ENCODE measurements at regions not wholly inside any gene's neighbourhood (a gene's known extent, or its start where the extent isn't known, plus 50 kb on each side); places are given as distances from the start of the nearest gene placed in this dataset.

GRCh38 chr5:101160002-101160401 is 256.9 kb upstream of the ST8SIA4 start:
- CTCF ChIA-PET = no interaction called here
- TF ChIP-seq CTCF (IDR thresholded peaks at IDR 0.05; ENCODE audit: control extremely low read depth, extremely low read depth, low read depth, missing control alignments) = no peak
- no peak for DNase-seq (ENCODE audit: extremely low spot score)
- POLR2A ChIA-PET = no interaction called here

- POLR2A ChIA-PET = no interaction called here
- no peak for DNase-seq (ENCODE audit: extremely low spot score)
- CTCF ChIA-PET = no interaction called here
- no peak for TF ChIP-seq CTCF (IDR thresholded peaks at IDR 0.05; ENCODE audit: control extremely low read depth, extremely low read depth, low read depth, missing control alignments)
These were observed 255.9 kb upstream of the ST8SIA4 start for GRCh38 chr5:101159006-101159405.

- DNase-seq (ENCODE audit: extremely low spot score) = no peak
- ChIA-PET CTCF (no interaction called here), POLR2A (no interaction called here)
- no peak for TF ChIP-seq CTCF (IDR thresholded peaks at IDR 0.05; ENCODE audit: control extremely low read depth, extremely low read depth, low read depth, missing control alignments)
These were observed 250.4 kb upstream of the ST8SIA4 start for GRCh38 chr5:101153526-101153925.

GRCh38 chr5:101143526-101143925 is 240.4 kb upstream of the ST8SIA4 start:
- POLR2A ChIA-PET = no interaction called here
- CTCF ChIA-PET = no interaction called here
- TF ChIP-seq CTCF (IDR thresholded peaks at IDR 0.05; ENCODE audit: control extremely low read depth, extremely low read depth, low read depth, missing control alignments) = no peak
- DNase-seq (ENCODE audit: extremely low spot score) = no peak

GRCh38 chr5:101142102-101142501 is 239.0 kb upstream of the ST8SIA4 start:
- ChIA-PET POLR2A (no interaction called here), CTCF (interaction anchor here (1.2 to 1.4 kb wide), 2 partner anchors 9 kb away, joined by 3 to 5 read pairs; no protein-coding TSS in a partner anchor)
- TF ChIP-seq CTCF (IDR thresholded peaks at IDR 0.05; ENCODE audit: control extremely low read depth, extremely low read depth, low read depth, missing control alignments) = no peak
- no peak for DNase-seq (ENCODE audit: extremely low spot score)

GRCh38 chr5:101136454-101136853 is 233.4 kb upstream of the ST8SIA4 start:
- CTCF ChIA-PET = no interaction called here
- TF ChIP-seq CTCF (IDR thresholded peaks at IDR 0.05; ENCODE audit: control extremely low read depth, extremely low read depth, low read depth, missing control alignments) = no peak
- POLR2A ChIA-PET = no interaction called here
- DNase-seq (ENCODE audit: extremely low spot score) = no peak

- DNase-seq (ENCODE audit: extremely low spot score) = no peak
- ChIA-PET CTCF (no interaction called here), POLR2A (no interaction called here)
- TF ChIP-seq CTCF (IDR thresholded peaks at IDR 0.05; ENCODE audit: control extremely low read depth, extremely low read depth, low read depth, missing control alignments) = no peak
These were observed 220.3 kb upstream of the ST8SIA4 start for GRCh38 chr5:101123363-101123762.
